ENCODE measurements at regions not wholly inside any gene's neighbourhood (a gene's known extent, or its start where the extent isn't known, plus 50 kb on each side); places are given as distances from the start of the nearest gene placed in this dataset.

DNA sequence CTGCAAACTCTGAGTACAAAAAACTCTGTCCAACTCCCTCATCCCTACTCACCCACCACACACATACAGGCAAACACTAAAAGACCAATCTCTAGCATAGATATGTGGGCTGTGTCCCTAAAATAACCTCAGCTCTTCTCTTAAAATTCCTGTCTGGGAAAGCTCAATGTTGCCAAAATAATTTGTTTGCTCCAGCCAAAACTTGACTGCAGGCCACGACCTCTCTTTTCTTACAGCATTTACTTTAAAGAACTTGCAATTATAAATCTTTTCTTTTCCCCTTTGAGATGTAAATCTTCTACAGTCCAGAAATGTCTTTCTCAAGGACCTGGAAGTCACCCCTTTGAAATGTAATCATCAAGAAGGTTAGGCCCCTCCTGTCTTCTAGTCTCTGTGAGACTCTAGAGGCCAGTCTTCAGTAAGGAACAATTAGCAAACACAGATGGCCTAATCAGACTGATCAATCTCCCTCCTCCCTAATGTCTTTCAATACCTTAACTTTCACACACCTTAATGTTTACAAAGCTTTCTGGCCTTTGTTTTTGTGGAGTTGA lies 483.6 kb upstream of the RGS18 start:
- Mint-ChIP-seq H3K4me3 (no peak overlapping the region), H3K36me3 (ENCODE audit: low read depth) (no peaks in the 10 kb centered on the region), H3K27me3 (ENCODE audit: low read depth) (no peaks in the 10 kb centered on the region), H3K27ac (ENCODE audit: unreplicated experiment) (no peak overlapping the region), H3K9me3 (no peaks in the 10 kb centered on the region), H3K4me1 (no peaks in the 10 kb centered on the region)
- TF ChIP-seq, protein P1, sequence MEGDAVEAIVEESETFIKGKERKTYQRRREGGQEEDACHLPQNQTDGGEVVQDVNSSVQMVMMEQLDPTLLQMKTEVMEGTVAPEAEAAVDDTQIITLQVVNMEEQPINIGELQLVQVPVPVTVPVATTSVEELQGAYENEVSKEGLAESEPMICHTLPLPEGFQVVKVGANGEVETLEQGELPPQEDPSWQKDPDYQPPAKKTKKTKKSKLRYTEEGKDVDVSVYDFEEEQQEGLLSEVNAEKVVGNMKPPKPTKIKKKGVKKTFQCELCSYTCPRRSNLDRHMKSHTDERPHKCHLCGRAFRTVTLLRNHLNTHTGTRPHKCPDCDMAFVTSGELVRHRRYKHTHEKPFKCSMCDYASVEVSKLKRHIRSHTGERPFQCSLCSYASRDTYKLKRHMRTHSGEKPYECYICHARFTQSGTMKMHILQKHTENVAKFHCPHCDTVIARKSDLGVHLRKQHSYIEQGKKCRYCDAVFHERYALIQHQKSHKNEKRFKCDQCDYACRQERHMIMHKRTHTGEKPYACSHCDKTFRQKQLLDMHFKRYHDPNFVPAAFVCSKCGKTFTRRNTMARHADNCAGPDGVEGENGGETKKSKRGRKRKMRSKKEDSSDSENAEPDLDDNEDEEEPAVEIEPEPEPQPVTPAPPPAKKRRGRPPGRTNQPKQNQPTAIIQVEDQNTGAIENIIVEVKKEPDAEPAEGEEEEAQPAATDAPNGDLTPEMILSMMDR (conservative IDR thresholded peaks at IDR 0.05) = no peak
- no peak for DNase-seq (ENCODE audit: low read depth, low spot score)

DNA sequence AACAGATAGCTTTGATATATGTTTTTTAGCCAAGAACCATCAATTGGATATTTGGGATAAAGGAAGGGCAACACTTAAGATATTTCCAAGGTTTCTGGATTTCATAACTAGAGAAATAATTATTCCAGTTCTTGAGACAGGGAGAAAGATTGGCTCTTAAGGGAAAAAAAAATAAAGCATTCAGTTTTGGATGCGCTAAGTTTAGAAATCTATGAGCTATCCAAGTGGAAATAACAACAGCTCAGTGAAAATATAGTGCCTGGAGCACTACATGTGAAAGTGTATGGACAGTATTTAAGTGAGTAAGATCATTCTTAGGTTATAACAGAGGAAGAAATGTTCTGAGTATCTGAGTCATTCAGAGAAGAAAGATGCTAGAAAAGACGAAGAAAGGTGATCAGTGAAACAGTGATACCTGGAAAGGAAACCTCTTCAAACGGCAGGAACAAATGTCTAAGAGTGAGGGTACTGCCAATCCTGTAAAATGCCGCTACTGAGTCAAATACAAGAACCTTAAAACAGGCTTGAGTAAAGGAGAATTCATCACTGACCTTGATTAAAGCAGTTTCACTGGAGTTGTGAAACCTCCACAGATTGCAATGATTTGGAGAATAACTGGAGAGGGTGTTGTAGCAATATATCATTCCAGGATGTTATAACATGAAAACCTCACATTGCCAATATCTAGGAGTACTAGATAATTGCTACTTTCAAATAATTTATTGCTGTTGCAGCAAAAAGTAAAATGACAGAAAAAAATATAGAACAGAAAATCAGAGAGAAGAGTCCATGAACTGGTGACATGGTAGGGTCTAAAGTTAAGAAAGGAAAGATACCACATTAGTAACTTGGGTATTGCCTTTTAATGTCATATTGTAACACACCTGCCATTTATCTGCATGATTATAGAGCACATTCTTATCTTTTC lies 482.1 kb upstream of the RGS18 start:
- Mint-ChIP-seq H3K4me1 (no peaks in the 10 kb centered on the region), H3K36me3 (ENCODE audit: low read depth) (no peaks in the 10 kb centered on the region)

DNA sequence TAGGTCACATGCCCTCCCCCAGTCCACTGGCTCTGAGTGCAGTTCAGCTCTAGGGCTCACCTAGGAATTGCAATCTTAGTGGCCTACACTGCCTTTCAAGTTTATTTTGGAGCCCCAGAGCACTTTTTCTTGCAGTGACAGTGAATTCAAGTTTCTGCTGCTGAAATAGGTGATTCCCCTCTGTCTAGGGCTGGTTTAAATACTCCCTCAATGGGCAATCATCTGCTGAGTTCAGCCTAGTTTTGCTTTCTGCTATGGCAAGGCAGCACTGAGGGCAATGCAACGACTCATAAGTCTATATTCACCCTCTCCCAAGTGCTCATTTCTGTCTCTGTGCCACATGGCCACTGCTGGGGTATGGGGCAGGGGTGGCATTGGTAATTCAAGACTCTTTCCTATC lies 472.6 kb upstream of the RGS18 start:
- TF ChIP-seq, protein P1 (conservative IDR thresholded peaks at IDR 0.05) = no peak
- H3K9me3 Mint-ChIP-seq = no peaks in the 10 kb centered on the region
- no peak overlapping the region for H3K27ac Mint-ChIP-seq (ENCODE audit: unreplicated experiment)
- H3K27me3 Mint-ChIP-seq (ENCODE audit: low read depth) = no peaks in the 10 kb centered on the region
- no peaks in the 10 kb centered on the region for H3K4me1 Mint-ChIP-seq
- no peaks in the 10 kb centered on the region for H3K36me3 Mint-ChIP-seq (ENCODE audit: low read depth)
- DNase-seq (ENCODE audit: low read depth, low spot score) = no peak
- no peak overlapping the region for H3K4me3 Mint-ChIP-seq

More for the DNA sequence above, 482.1 kb upstream of the RGS18 start:
- DNase-seq (ENCODE audit: low read depth, low spot score) = no peak
- Mint-ChIP-seq H3K27ac (ENCODE audit: unreplicated experiment) (no peak overlapping the region), H3K4me3 (no peak overlapping the region), H3K9me3 (no peaks in the 10 kb centered on the region), H3K27me3 (ENCODE audit: low read depth) (no peaks in the 10 kb centered on the region)
- TF ChIP-seq, protein P1 (conservative IDR thresholded peaks at IDR 0.05) = no peak

DNA sequence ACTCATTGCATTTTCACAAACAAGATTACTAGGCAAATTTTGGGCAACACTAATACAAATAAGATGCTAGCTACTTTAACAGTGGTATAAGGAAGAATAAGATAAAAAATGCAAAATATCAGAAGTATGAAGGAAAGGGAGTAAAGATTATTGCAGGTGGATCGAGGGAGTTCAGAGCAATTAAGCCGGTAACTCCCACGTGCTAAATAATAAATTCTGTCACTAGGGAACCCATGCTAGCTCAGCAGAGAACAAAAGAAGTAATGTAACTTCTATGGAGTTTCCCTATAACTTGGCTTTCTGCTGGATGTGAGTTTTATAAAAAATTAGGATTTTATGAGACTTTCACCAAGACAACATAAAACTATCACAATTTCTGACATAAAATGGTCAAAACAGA lies 470.5 kb upstream of the RGS18 start:
- Mint-ChIP-seq H3K36me3 (ENCODE audit: low read depth) (no peaks in the 10 kb centered on the region), H3K4me3 (no peak overlapping the region)
- TF ChIP-seq, protein P1 (conservative IDR thresholded peaks at IDR 0.05) = no peak

DNA sequence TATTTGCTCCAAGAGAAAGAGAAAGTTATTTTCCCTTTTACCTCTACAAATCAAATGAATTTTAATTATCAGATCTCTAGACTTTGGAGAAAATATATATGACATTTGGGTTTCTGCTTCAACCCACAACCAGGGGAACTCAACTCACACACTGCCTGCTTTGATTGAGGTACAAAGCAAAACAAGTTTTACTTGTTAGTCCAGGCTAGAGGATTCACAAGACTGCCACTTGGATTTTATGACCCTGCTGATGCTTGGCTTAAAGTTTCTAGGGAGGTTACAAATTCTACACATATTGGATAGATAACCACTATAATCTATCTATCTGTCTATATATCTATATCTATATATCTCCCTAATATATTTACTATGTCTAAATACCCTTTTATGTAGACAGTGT lies 467.3 kb upstream of the RGS18 start:
- no peak for DNase-seq (ENCODE audit: low read depth, low spot score)
- no peaks in the 10 kb centered on the region for H3K27me3 Mint-ChIP-seq (ENCODE audit: low read depth)
- H3K27ac Mint-ChIP-seq (ENCODE audit: unreplicated experiment) = no peak overlapping the region
- H3K4me3 Mint-ChIP-seq = no peak overlapping the region
- H3K9me3 Mint-ChIP-seq = peaks cover 10% of the 10 kb centered on the region
- TF ChIP-seq, protein P1 (conservative IDR thresholded peaks at IDR 0.05) = no peak
- H3K4me1 Mint-ChIP-seq = peaks cover 3% of the 10 kb centered on the region
- H3K36me3 Mint-ChIP-seq (ENCODE audit: low read depth) = no peaks in the 10 kb centered on the region

More for the DNA sequence above, 470.5 kb upstream of the RGS18 start:
- no peak for DNase-seq (ENCODE audit: low read depth, low spot score)
- Mint-ChIP-seq H3K27ac (ENCODE audit: unreplicated experiment) (no peak overlapping the region), H3K9me3 (no peaks in the 10 kb centered on the region), H3K4me1 (no peaks in the 10 kb centered on the region), H3K27me3 (ENCODE audit: low read depth) (no peaks in the 10 kb centered on the region)

Data from neural crest cell (in vitro differentiated cells).